Panc1 (cell line): ENCODE measurements at regions not wholly inside any gene's neighbourhood (a gene's known extent, or its start where the extent isn't known, plus 50 kb on each side); places are given as distances from the start of the nearest gene placed in this dataset.

Experiments
- ATAC-seq: fragments of 200-7000 bp; cut with Tn5 transposase; 2 replicates; pipeline ENCODE4 v1.9.1; 2020; ENCODE audit warnings: mild to moderate bottlenecking, moderate library complexity
- BruUV-seq: library from RNA; stranded (reverse); fragments of 400-500 nt; replicated peaks from 2 replicates; lab custom pipeline; 2021; lab: Mats Ljungman, UMichigan
- CTCF ChIA-PET: fragments of 300-600 bp; sonication (Branson Sonifier 250); formaldehyde crosslinking; loops from one replicate; lab custom pipeline; 2022; ENCODE audit warnings: antibody characterized with exemption; lab: Charles Lee
- POLR2A ChIA-PET: fragments of 300-600 bp; sonication (Branson Sonifier 250); formaldehyde crosslinking; loops from one replicate; lab custom pipeline; 2022; ENCODE audit warnings: antibody characterized with exemption; lab: Charles Lee
- DNase-seq: peaks from one replicate; pipeline ENCODE4 v3.0.0-alpha.2; 2010; ENCODE audit warnings: low read depth, low spot score
- H3K27ac ChIP-seq: 2 replicates; pipeline ENCODE4 v1.5.1; 2011; ENCODE audit warnings: mild to moderate bottlenecking, low read length, inconsistent platforms
- H3K27me3 ChIP-seq: fragments of 200-500 bp; sonication (Bioruptor generic); 2 replicates; pipeline ENCODE4 v1.6.0; 2014; ENCODE audit warnings: low read length, inconsistent platforms; ENCODE audit not compliant: control insufficient read depth, insufficient read depth
- H3K36me3 ChIP-seq: fragments of 200-500 bp; sonication (Bioruptor generic); 2 replicates; pipeline ENCODE4 v1.5.1; 2014; ENCODE audit warnings: inconsistent platforms, mild to moderate bottlenecking, low read length, moderate library complexity; ENCODE audit not compliant: control insufficient read depth, insufficient read depth
- H3K4me1 ChIP-seq: 2 replicates; pipeline ENCODE4 v1.5.1; 2011; ENCODE audit warnings: inconsistent platforms, mild to moderate bottlenecking, low read length, moderate library complexity; ENCODE audit not compliant: control insufficient read depth, insufficient read depth
- H3K4me3 ChIP-seq, 2 experiments: 2 replicates each; pipeline ENCODE4 v1.5.1; 2011 to 2012; ENCODE audit warnings: low read depth in 2 of 2, low read length in 2 of 2, mild to moderate bottlenecking in 2 of 2, inconsistent platforms in 1 of 2, moderate library complexity in 1 of 2
- H3K9me3 ChIP-seq: fragments of 200-500 bp; sonication (Bioruptor generic); 2 replicates; pipeline ENCODE4 v1.5.1; 2014; ENCODE audit warnings: low read depth, mild to moderate bottlenecking, inconsistent platforms, low read length, moderate library complexity; ENCODE audit not compliant: control insufficient read depth, insufficient read depth
- POLR2AphosphoS5 ChIP-seq: IDR thresholded peaks from 2 replicates; pipeline ENCODE4 v1.6.1; 2012; ENCODE audit warnings: mild to moderate bottlenecking, low read depth, low read length, moderate library complexity
- SIN3A ChIP-seq: IDR thresholded peaks from 2 replicates; pipeline ENCODE4 v1.6.1; 2012; ENCODE audit warnings: low read depth, mild to moderate bottlenecking, low read length, moderate library complexity, borderline replicate concordance; ENCODE audit not compliant: insufficient read depth
- TCF7L2 ChIP-seq: IDR thresholded peaks from 2 replicates; pipeline ENCODE4 v1.6.1; 2011; ENCODE audit warnings: mild to moderate bottlenecking, low read depth, low read length, inconsistent platforms
- in situ Hi-C: cut with HindIII; loops from 2 replicates; pipeline ENCODE4 v1.10.0; 2016; ENCODE audit warnings: low sequenced_read_pairs, low pct_unique_long_range_greater_than_20kb
- intact Hi-C: fragments of 100-400 bp; cut with micrococcal nuclease; formaldehyde crosslinking; loops from one replicate; pipeline ENCODE4 v1.10.0; 2022; ENCODE audit not compliant: unreplicated experiment
- TF ChIP-seq, protein P1 (sequence below): fragments of 450-650 bp; IDR thresholded peaks from 2 replicates; pipeline ENCODE4 v1.5.1; 2017; ENCODE audit warnings: mild to moderate bottlenecking
- TF ChIP-seq, protein P2 (sequence below), 2 experiments: IDR thresholded peaks; 2 replicates each; pipeline ENCODE4 v1.6.1; 2011 to 2012; ENCODE audit warnings: low read depth in 2 of 2, control low read depth in 1 of 2, low read length in 1 of 2, mild to moderate bottlenecking in 1 of 2, moderate library complexity in 1 of 2; ENCODE audit not compliant: insufficient read depth in 1 of 2

DNA sequence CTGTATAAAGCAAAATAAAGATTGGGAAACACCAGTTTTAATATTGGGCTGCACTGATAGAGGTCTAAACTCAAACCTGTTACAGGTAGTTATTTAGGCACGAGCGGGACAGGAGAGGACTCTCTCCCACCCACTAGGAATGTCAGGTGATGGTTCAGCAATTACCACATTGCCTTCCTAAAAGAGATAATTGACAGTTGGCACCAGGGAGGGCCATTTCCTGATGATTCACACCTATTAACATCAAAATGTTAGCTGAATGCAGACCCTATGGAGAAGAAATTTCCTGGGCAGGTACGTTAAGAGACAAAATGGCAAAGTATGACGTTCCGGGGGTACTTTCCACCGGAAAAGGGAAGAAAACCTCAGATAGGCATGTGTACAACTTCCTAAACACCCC is 272.6 kb downstream of the SDHAF3 start:
- intact Hi-C loops (no loop called here), in situ Hi-C loops (no loop called here)
- H3K27me3 ChIP-seq: no peaks in the 10 kb centered on the region
- TF ChIP-seq SIN3A: no peak
- TF ChIP-seq TCF7L2: no peak
- TF ChIP-seq, protein P1, sequence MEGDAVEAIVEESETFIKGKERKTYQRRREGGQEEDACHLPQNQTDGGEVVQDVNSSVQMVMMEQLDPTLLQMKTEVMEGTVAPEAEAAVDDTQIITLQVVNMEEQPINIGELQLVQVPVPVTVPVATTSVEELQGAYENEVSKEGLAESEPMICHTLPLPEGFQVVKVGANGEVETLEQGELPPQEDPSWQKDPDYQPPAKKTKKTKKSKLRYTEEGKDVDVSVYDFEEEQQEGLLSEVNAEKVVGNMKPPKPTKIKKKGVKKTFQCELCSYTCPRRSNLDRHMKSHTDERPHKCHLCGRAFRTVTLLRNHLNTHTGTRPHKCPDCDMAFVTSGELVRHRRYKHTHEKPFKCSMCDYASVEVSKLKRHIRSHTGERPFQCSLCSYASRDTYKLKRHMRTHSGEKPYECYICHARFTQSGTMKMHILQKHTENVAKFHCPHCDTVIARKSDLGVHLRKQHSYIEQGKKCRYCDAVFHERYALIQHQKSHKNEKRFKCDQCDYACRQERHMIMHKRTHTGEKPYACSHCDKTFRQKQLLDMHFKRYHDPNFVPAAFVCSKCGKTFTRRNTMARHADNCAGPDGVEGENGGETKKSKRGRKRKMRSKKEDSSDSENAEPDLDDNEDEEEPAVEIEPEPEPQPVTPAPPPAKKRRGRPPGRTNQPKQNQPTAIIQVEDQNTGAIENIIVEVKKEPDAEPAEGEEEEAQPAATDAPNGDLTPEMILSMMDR: no peak
- TF ChIP-seq, protein P2, sequence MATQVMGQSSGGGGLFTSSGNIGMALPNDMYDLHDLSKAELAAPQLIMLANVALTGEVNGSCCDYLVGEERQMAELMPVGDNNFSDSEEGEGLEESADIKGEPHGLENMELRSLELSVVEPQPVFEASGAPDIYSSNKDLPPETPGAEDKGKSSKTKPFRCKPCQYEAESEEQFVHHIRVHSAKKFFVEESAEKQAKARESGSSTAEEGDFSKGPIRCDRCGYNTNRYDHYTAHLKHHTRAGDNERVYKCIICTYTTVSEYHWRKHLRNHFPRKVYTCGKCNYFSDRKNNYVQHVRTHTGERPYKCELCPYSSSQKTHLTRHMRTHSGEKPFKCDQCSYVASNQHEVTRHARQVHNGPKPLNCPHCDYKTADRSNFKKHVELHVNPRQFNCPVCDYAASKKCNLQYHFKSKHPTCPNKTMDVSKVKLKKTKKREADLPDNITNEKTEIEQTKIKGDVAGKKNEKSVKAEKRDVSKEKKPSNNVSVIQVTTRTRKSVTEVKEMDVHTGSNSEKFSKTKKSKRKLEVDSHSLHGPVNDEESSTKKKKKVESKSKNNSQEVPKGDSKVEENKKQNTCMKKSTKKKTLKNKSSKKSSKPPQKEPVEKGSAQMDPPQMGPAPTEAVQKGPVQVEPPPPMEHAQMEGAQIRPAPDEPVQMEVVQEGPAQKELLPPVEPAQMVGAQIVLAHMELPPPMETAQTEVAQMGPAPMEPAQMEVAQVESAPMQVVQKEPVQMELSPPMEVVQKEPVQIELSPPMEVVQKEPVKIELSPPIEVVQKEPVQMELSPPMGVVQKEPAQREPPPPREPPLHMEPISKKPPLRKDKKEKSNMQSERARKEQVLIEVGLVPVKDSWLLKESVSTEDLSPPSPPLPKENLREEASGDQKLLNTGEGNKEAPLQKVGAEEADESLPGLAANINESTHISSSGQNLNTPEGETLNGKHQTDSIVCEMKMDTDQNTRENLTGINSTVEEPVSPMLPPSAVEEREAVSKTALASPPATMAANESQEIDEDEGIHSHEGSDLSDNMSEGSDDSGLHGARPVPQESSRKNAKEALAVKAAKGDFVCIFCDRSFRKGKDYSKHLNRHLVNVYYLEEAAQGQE (IDR thresholded peaks at IDR 0.05; ENCODE audit: insufficient read depth in 1 of 2, low read depth in 2 of 2, low read length in 1 of 2): no peak
- no peak for TF ChIP-seq POLR2AphosphoS5
- no peaks in the 10 kb centered on the region for H3K4me1 ChIP-seq
- BruUV-seq: no TSS peak
- no peak for DNase-seq
- no peak overlapping the region for H3K27ac ChIP-seq
- POLR2A ChIA-PET: no interaction called here
- no peaks in the 10 kb centered on the region for H3K9me3 ChIP-seq
- H3K36me3 ChIP-seq: no peaks in the 10 kb centered on the region
- no peak overlapping the region for H3K4me3 ChIP-seq
- CTCF ChIA-PET: interaction anchor here (0.6 kb wide), 1 partner anchor 92 kb away, joined by 5 read pairs; no protein-coding TSS in a partner anchor
- no peak for ATAC-seq

DNA sequence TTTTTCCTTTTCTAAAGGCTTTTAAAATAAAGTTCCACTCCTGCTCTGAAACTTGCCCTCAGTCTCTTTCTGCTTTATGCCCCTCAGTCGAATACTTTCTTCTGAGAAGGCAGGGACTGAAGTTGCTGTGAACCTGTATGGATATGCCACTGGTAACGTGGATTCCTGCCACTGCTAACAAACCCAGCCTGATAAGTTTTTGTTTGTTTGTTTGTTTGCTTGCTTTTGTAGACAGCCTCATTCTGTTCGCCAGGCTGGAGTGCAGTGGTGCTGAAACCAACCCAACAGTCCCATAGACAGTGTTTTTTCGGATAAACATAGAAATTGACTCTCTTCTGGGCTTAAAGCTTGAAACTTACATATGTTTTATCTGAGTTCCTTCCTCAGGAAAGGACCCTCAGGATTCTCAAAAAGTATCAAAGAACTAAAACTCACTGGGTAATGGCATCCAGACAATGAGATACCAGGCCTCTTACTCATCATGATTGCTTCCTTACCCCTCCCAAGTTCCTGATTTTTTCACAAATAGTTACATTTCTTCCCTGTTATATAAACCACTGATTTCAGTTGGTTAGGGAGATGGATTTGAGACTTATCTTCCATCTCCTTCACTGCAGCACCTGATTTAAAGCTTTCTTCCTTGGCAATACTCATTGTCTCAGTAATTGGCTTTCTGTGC is 273.6 kb downstream of the SDHAF3 start:
- Histone ChIP-seq H3K27me3 (no peaks in the 10 kb centered on the region), H3K4me3 (no peak overlapping the region), H3K27ac (no peak overlapping the region), H3K36me3 (no peaks in the 10 kb centered on the region), H3K9me3 (no peaks in the 10 kb centered on the region), H3K4me1 (no peaks in the 10 kb centered on the region)
- BruUV-seq: no TSS peak
- CTCF ChIA-PET: no interaction called here
- intact Hi-C loops (no loop called here), in situ Hi-C loops (no loop called here)
- TF ChIP-seq, protein P1: no peak
- no peak for TF ChIP-seq POLR2AphosphoS5
- TF ChIP-seq, protein P2 (IDR thresholded peaks at IDR 0.05; ENCODE audit: insufficient read depth in 1 of 2, low read depth in 2 of 2, low read length in 1 of 2): no peak
- TF ChIP-seq SIN3A: no peak
- TF ChIP-seq TCF7L2: no peak
- DNase-seq (no peak), ATAC-seq (no peak)
- POLR2A ChIA-PET: no interaction called here
